BLaER1 treated with 17β-estradiol and CSF1 and Interleukin-3, amounts not matched to agents 10 nM and 100 nM (cell line): ENCODE measurements at regions not wholly inside any gene's neighbourhood (a gene's known extent, or its start where the extent isn't known, plus 50 kb on each side); places are given as distances from the start of the nearest gene placed in this dataset.

ENCODE experiments used
- H3K27ac ChIP-seq, 11 experiments: shearing (Covaris generic); formaldehyde crosslinking; 2 replicates each; pipeline ENCODE4 v1.8.1; 2022
- H3K27me3 ChIP-seq, 11 experiments: shearing (Covaris generic); formaldehyde crosslinking; 2 replicates each; pipeline ENCODE4 v1.8.1; 2022
- H3K36me3 ChIP-seq, 11 experiments: shearing (Covaris generic); formaldehyde crosslinking; 2 replicates each; pipeline ENCODE4 v1.8.1; 2022
- H3K4me1 ChIP-seq, 10 experiments: shearing (Covaris generic); formaldehyde crosslinking; 2 replicates each; pipeline ENCODE4 v1.8.1; 2022
- H3K4me2 ChIP-seq, 11 experiments: shearing (Covaris generic); formaldehyde crosslinking; 2 replicates each; pipeline ENCODE4 v1.8.1; 2022
- H3K4me3 ChIP-seq, 10 experiments: shearing (Covaris generic); formaldehyde crosslinking; 2 replicates each; pipeline ENCODE4 v1.8.1; 2022
- H3K9ac ChIP-seq, 11 experiments: shearing (Covaris generic); formaldehyde crosslinking; 2 replicates each; pipeline ENCODE4 v1.8.1; 2022
- H3K9me3 ChIP-seq, 11 experiments: shearing (Covaris generic); formaldehyde crosslinking; replicated peaks in 1 of 11; 2 replicates each; pipeline ENCODE4 v1.8.1; 2022
- H4K20me1 ChIP-seq, 11 experiments: shearing (Covaris generic); formaldehyde crosslinking; 2 replicates each; pipeline ENCODE4 v1.8.1; 2022
- Cebpa-rat ChIP-seq, 11 experiments: shearing (Covaris generic); IDR thresholded peaks; 2 replicates each; pipeline ENCODE4 v1.8.1; 2022

DNA sequence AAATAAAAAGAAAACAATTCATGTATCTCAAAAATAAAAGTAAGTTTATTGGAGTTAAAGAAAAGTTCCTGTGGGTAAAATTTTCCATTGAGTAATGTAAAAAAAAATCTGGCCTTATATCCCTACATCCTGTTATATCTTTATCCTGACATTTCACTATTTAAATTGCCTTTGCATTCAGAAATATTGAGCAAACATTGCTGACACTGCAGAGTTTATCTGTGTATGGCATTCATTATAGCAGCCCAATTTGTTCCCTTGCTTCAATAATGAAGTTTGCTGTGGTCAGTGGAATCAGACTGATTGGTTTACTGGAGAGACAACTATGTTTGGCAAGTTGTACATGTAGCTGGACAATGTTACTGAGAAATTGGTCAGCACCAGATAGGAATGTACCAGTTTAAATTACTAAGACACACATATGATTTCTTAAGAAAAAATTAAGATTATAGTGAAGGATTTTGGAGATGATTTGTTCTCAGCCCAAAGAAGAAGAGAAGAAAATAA lies 271.7 kb downstream of the ANKRD7 start:
- Histone ChIP-seq H3K36me3 (no peaks in the 10 kb centered on the region), H3K9ac (no peak overlapping the region), H4K20me1 (no peaks in the 10 kb centered on the region), H3K9me3 (no peaks in the 10 kb centered on the region), H3K27ac (no peak overlapping the region), H3K4me1 (no peaks in the 10 kb centered on the region), H3K4me2 (no peak overlapping the region), H3K4me3 (no peak overlapping the region), H3K27me3 (no peaks in the 10 kb centered on the region)
- no peak for TF ChIP-seq Cebpa-rat (IDR thresholded peaks at IDR 0.05)

DNA sequence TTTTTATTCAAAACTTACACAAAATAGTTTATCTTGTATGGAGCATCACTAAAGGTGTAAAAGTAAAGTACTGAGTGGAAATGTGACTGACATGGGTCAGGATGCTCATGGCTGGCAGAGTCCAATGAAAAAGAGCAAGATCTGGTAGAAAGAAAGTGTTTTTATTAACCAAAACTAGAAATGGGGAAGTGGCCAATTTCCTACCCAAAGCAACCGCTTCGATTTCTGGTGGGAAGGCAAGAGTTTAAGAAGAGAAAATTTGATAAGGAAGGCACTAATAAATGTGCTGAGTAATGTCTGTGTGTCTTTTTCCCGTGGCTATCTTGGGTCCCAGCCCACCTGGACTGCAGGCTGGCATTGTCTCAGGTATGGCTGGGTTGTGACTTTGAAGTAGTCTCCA lies 277.7 kb downstream of the ANKRD7 start:
- no peaks in the 10 kb centered on the region; a peak in 1 of 20 replicates for H3K4me1 ChIP-seq
- no peak overlapping the region for H3K27ac ChIP-seq
- no peak for TF ChIP-seq Cebpa-rat (IDR thresholded peaks at IDR 0.05)
- H4K20me1 ChIP-seq, result no peaks in the 10 kb centered on the region
- no peak overlapping the region for H3K4me3 ChIP-seq
- H3K9ac ChIP-seq, result no peak overlapping the region
- no peaks in the 10 kb centered on the region for H3K9me3 ChIP-seq
- no peaks in the 10 kb centered on the region for H3K27me3 ChIP-seq
- no peak overlapping the region for H3K4me2 ChIP-seq
- H3K36me3 ChIP-seq, result no peaks in the 10 kb centered on the region

DNA sequence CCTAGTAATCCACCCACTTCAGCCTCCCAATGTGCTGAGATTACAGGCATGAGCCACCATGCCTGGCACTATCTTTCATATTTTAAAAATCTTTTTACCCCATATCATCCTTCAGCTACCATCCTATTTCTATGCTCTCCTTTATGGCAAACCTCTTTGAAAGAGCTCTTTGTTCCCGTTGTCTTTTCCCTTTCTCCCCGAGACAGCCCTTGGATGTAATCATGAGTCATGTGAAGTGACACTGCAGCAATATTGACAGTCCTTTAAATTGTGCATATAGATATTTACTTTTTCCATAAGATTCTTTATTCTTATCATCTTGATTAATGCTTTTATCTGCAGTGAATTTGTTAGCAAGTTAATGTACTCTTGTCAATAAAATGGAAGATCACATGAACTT lies 286.6 kb downstream of the ANKRD7 start:
- no peak for TF ChIP-seq Cebpa-rat (IDR thresholded peaks at IDR 0.05)
- Histone ChIP-seq H3K27me3 (no peaks in the 10 kb centered on the region), H3K4me3 (no peak overlapping the region), H3K36me3 (no peaks in the 10 kb centered on the region), H3K4me2 (no peak overlapping the region), H3K4me1 (no peaks in the 10 kb centered on the region), H4K20me1 (no peaks in the 10 kb centered on the region), H3K9ac (no peak overlapping the region), H3K9me3 (no peaks in the 10 kb centered on the region), H3K27ac (no peak overlapping the region)

DNA sequence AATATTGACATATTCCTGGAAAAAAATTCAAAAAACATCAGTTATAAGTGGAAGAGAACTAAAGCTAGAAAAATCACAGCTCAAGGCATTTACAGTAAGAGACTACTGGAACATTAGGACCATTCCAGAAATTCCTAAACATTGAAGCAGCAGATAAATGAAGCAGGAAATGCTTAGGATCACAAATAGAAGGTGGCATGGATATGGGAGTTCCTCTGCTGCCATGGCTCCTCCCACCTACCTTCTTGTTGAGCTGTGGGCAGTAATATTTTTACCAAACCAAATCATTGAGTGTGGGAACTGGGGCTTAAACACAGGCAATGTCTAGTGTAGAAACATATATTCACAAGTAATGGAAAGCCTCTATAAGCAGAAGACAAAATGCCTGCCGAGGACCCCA lies 292.8 kb downstream of the ANKRD7 start:
- H4K20me1 ChIP-seq, result no peaks in the 10 kb centered on the region
- no peak for TF ChIP-seq Cebpa-rat (IDR thresholded peaks at IDR 0.05)
- H3K4me3 ChIP-seq, result no peak overlapping the region
- no peak overlapping the region for H3K9ac ChIP-seq
- no peaks in the 10 kb centered on the region for H3K36me3 ChIP-seq
- no peaks in the 10 kb centered on the region for H3K4me1 ChIP-seq
- H3K9me3 ChIP-seq, result no peaks in the 10 kb centered on the region
- no peaks in the 10 kb centered on the region for H3K27me3 ChIP-seq
- H3K27ac ChIP-seq, result no peak overlapping the region
- no peak overlapping the region for H3K4me2 ChIP-seq

DNA sequence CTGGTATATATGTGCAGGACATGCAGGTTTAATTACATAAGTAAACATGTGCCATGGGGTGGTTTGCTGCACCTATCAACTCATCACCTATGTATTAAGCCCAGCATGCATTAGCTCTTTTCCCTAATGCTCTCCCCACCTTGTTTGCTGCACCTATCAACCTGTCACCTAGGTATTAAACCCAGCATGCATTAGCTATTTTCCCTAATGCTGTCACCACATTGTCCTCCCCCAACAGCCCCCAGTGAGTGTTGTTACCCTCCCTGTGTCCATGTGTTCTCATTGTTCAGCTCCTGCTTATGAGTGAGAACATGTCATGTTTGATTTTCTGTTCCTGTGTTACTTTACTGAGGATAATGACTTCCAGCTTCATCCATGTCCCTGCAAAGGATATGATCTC lies 300.5 kb downstream of the ANKRD7 start:
- Histone ChIP-seq H3K9ac (no peak overlapping the region), H3K4me3 (no peak overlapping the region), H3K4me1 (no peaks in the 10 kb centered on the region), H3K27ac (no peak overlapping the region), H4K20me1 (no peaks in the 10 kb centered on the region), H3K4me2 (no peak overlapping the region), H3K27me3 (no peaks in the 10 kb centered on the region), H3K9me3 (no peaks in the 10 kb centered on the region), H3K36me3 (no peaks in the 10 kb centered on the region)
- no peak for TF ChIP-seq Cebpa-rat (IDR thresholded peaks at IDR 0.05)

DNA sequence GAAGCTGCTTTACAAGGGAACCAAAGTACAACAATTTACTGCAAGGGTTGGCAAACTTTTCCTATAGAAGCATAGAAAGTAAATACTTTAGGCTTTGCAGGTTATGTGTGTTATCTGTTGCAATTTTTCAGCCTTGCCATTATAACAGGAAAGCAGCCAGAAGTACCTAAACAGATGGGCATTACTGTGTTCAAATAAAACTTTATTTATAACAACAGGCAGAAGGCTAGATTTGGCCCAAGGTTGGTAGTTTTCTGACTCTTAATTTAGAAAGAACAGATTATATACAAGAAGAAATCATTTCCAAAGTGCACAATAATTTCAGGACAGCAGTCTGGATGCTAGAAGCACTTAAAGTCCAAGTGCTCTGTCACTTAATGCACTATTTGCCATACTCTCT lies 307.1 kb downstream of the ANKRD7 start:
- H3K9ac ChIP-seq, result no peak overlapping the region
- H4K20me1 ChIP-seq, result no peaks in the 10 kb centered on the region
- no peaks in the 10 kb centered on the region for H3K9me3 ChIP-seq

DNA sequence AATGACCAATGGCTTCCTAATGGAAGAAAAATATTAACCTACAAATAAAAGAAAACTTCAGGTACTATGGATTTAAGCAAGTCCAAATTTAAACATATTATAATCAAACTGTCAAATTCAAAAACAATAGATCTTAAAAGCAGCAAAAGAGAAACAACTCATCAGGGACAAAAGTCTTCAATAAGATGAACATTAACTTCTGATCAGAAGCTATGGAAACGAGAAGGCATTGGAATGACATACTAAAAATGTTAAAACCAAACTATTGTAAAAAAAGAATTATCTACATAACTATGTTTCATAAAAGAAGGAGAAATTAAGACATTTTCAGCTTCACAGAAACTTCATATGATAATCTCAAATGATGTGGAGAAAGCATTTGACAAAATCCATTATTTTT lies 334.7 kb downstream of the ANKRD7 start:
- H3K27me3 ChIP-seq, result no peaks in the 10 kb centered on the region
- TF ChIP-seq Cebpa-rat (IDR thresholded peaks at IDR 0.05), result no peak
- no peaks in the 10 kb centered on the region for H4K20me1 ChIP-seq
- no peak overlapping the region for H3K4me3 ChIP-seq
- peaks cover 5 to 15% (median 6%) of the 10 kb centered on the region in 11 experiments; a peak in 20 of 22 replicates for H3K9me3 ChIP-seq
- H3K9ac ChIP-seq, result no peak overlapping the region
- H3K4me2 ChIP-seq, result no peak overlapping the region
- no peaks in the 10 kb centered on the region for H3K4me1 ChIP-seq
- H3K36me3 ChIP-seq, result no peaks in the 10 kb centered on the region
- no peak overlapping the region for H3K27ac ChIP-seq

More for the DNA sequence above, 307.1 kb downstream of the ANKRD7 start:
- no peak overlapping the region for H3K27ac ChIP-seq
- no peak overlapping the region for H3K4me2 ChIP-seq
- no peaks in the 10 kb centered on the region for H3K36me3 ChIP-seq
- no peak overlapping the region for H3K4me3 ChIP-seq
- H3K4me1 ChIP-seq, result no peaks in the 10 kb centered on the region
- TF ChIP-seq Cebpa-rat (IDR thresholded peaks at IDR 0.05), result no peak
- H3K27me3 ChIP-seq, result no peaks in the 10 kb centered on the region

DNA sequence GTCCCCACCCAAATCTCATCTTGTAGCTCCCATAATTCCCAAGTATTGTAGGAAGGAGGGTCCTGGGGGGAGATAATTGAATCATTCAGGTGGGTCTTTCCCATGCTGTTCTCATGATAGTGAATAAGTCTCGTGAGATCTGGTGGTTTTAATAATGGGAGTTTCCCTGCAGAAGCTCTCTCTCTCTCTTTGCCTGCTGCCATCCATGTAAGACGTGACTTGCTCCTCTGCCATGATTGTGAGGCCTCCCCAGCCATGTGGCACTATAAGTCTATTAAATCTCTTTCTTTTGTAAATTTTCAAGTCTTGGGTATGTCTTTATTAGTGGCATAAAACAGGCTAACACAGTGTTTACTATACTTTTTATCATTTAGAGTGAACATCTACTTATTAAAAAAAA lies 338.8 kb downstream of the ANKRD7 start:
- Histone ChIP-seq H3K9ac (no peak overlapping the region), H3K27me3 (no peaks in the 10 kb centered on the region), H4K20me1 (no peaks in the 10 kb centered on the region), H3K4me3 (no peak overlapping the region), H3K27ac (no peak overlapping the region), H3K4me1 (no peaks in the 10 kb centered on the region), H3K9me3 (peaks cover 5 to 15% (median 6%) of the 10 kb centered on the region in 11 experiments; a peak in 20 of 22 replicates), H3K4me2 (no peak overlapping the region), H3K36me3 (no peaks in the 10 kb centered on the region)
- TF ChIP-seq Cebpa-rat (IDR thresholded peaks at IDR 0.05), result no peak

DNA sequence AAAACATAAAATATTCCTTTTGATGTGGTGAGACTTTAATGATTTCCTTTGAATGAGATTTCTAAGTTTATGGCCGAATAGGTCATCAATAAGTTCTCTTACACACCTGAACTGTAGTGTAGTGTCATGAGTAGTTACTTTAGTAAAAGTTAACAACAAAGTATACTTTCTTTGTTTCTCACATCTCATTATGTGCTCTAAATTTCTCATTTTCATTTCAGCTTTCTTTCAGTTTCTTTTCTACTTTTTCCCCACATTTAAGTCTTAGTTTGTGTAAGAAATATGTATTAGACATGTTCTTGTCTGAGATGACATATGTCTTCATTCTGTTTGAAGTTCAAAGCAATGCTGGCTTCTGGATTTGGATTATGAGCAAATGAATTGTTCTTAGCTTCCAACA lies 348.1 kb downstream of the ANKRD7 start:
- no peak overlapping the region for H3K9ac ChIP-seq
- no peak for TF ChIP-seq Cebpa-rat (IDR thresholded peaks at IDR 0.05)
- no peak overlapping the region for H3K27ac ChIP-seq
- H3K4me3 ChIP-seq, result no peak overlapping the region
- no peaks in the 10 kb centered on the region for H3K36me3 ChIP-seq
- H3K4me1 ChIP-seq, result no peaks in the 10 kb centered on the region
- H3K9me3 ChIP-seq, result no peaks in the 10 kb centered on the region
- H3K27me3 ChIP-seq, result no peaks in the 10 kb centered on the region
- no peak overlapping the region for H3K4me2 ChIP-seq
- no peaks in the 10 kb centered on the region for H4K20me1 ChIP-seq

DNA sequence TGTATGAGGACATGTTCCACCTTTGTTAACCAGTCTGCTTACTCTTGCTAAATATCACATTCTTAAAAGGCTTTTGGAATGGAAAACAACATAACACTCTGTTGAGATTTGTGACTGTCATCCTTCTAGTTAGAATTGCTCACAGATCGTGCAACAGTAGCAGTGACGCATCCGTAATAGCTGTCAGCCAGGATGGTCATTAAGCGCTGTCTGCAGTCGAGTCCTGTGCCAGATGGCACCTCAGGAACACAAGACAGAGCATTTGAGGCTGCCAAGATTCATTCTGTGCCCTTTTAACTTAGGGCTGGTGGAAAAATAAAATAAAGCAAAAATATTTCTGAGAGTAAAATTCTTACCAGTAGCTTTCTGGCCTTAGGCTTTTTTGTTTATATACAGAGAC lies 348.6 kb downstream of the ANKRD7 start:
- no peak overlapping the region for H3K4me2 ChIP-seq
- TF ChIP-seq Cebpa-rat (IDR thresholded peaks at IDR 0.05), result no peak
- H3K4me3 ChIP-seq, result no peak overlapping the region
- no peaks in the 10 kb centered on the region for H3K4me1 ChIP-seq
- H3K9me3 ChIP-seq, result no peaks in the 10 kb centered on the region
- H3K27ac ChIP-seq, result no peak overlapping the region
- H4K20me1 ChIP-seq, result no peaks in the 10 kb centered on the region
- H3K27me3 ChIP-seq, result no peaks in the 10 kb centered on the region
- no peaks in the 10 kb centered on the region for H3K36me3 ChIP-seq
- H3K9ac ChIP-seq, result no peak overlapping the region
